OCI-LY7 (cell line): ENCODE measurements at regions not wholly inside any gene's neighbourhood (a gene's known extent, or its start where the extent isn't known, plus 50 kb on each side); places are given as distances from the start of the nearest gene placed in this dataset.

Experiments used
- BruUV-seq: library from RNA; stranded (reverse); fragments of 400-500 nt; replicated peaks from 2 replicates; lab custom pipeline; 2021; lab: Mats Ljungman, UMichigan
- CTCF ChIA-PET: fragments of 300-600 bp; sonication (Branson Sonifier 250); formaldehyde crosslinking; loops from one replicate; lab custom pipeline; 2022; ENCODE audit warnings: antibody characterized with exemption; ENCODE audit not compliant: unreplicated experiment; lab: Charles Lee
- POLR2A ChIA-PET: fragments of 300-600 bp; sonication (Branson Sonifier 250); formaldehyde crosslinking; loops from one replicate; lab custom pipeline; 2022; ENCODE audit warnings: antibody characterized with exemption; lab: Charles Lee
- DNase-seq: peaks from one replicate; pipeline ENCODE4 v3.0.0-alpha.2; 2015; ENCODE audit warnings: low spot score
- H2AFZ ChIP-seq: fragments of 200-600 bp; sonication (generic), shearing (Covaris generic); 2 replicates; pipeline ENCODE4 v1.6.1; 2014; ENCODE audit warnings: mild to moderate bottlenecking, antibody characterized with exemption, low read length, moderate library complexity
- H3K27ac ChIP-seq: fragments of 200-600 bp; sonication (generic); 2 replicates; pipeline ENCODE4 v1.5.1; 2014; ENCODE audit warnings: mixed run types, low read depth, mild to moderate bottlenecking, moderate library complexity, low read length, inconsistent platforms; ENCODE audit not compliant: poor library complexity, severe bottlenecking
- H3K36me3 ChIP-seq: fragments of 200-600 bp; sonication (generic); 2 replicates; pipeline ENCODE4 v1.6.1; 2014; ENCODE audit warnings: mild to moderate bottlenecking, antibody characterized with exemption, low read length, moderate library complexity, mixed read lengths; ENCODE audit not compliant: insufficient read depth
- H3K4me1 ChIP-seq: fragments of 200-600 bp; sonication (generic); 2 replicates; pipeline ENCODE4 v1.5.1; 2014; ENCODE audit warnings: mild to moderate bottlenecking, low read length; ENCODE audit not compliant: insufficient read depth, poor library complexity, severe bottlenecking
- H3K4me2 ChIP-seq: fragments of 200-600 bp; sonication (generic); 2 replicates; pipeline ENCODE4 v1.6.1; 2014; ENCODE audit warnings: mild to moderate bottlenecking, low read length
- H3K4me3 ChIP-seq: fragments of 200-600 bp; sonication (generic); 2 replicates; pipeline ENCODE4 v1.5.1; 2014; ENCODE audit warnings: mild to moderate bottlenecking, low read depth, low read length; ENCODE audit not compliant: poor library complexity, severe bottlenecking
- H3K79me2 ChIP-seq: fragments of 200-600 bp; sonication (generic); 2 replicates; pipeline ENCODE4 v1.6.1; 2016; ENCODE audit warnings: low read depth, mild to moderate bottlenecking, low read length, moderate library complexity, mixed read lengths; ENCODE audit not compliant: insufficient read depth
- H3K9me2 ChIP-seq: fragments of 200-600 bp; sonication (generic); 2 replicates; pipeline ENCODE4 v1.6.1; 2016; ENCODE audit warnings: mild to moderate bottlenecking, low read length, mixed read lengths; ENCODE audit not compliant: insufficient read depth
- H3K9me3 ChIP-seq: fragments of 200-600 bp; sonication (generic); 2 replicates; pipeline ENCODE4 v1.6.1; 2014; ENCODE audit warnings: mild to moderate bottlenecking, mixed run types, low read length, mixed read lengths
- H4K20me1 ChIP-seq: fragments of 200-600 bp; sonication (generic); 2 replicates; pipeline ENCODE4 v1.6.1; 2014; ENCODE audit warnings: mild to moderate bottlenecking, antibody characterized with exemption, low read length, moderate library complexity, mixed read lengths; ENCODE audit not compliant: insufficient read depth
- EZH2phosphoT487 ChIP-seq: fragments of 200-600 bp; sonication (generic); IDR thresholded peaks from 2 replicates; pipeline ENCODE4 v1.6.1; 2018; ENCODE audit warnings: low read depth, borderline replicate concordance, mild to moderate bottlenecking, mixed run types, antibody characterized with exemption, low read length, moderate library complexity, mixed read lengths
- intact Hi-C: fragments of 100-400 bp; cut with micrococcal nuclease; formaldehyde crosslinking; loops from one replicate; pipeline ENCODE4 v1.10.0; 2022; ENCODE audit not compliant: unreplicated experiment
- TF ChIP-seq, protein P1 (sequence below): fragments of 200-600 bp; sonication (generic); conservative IDR thresholded peaks from 2 replicates; pipeline ENCODE4 v1.5.1; 2014; ENCODE audit warnings: mild to moderate bottlenecking, antibody characterized with exemption, low read length, moderate library complexity, mixed read lengths

DNA sequence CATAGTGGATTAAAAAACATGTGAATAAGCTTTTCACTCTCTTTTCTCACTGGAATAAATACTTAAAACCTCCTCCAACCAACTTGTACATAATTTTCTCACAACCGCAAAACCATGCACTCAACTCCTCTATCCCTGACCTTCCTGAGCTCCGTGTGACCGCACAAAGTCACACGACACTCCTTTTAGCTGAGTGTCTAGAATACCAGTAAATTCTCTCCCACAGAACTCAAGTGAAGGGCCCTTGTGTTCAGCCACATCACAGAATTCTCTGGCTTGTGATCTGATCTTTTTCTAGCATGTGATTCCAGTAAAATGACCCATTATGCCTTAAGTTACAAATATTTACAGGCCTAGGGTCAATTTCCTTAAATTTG, 91.2 kb upstream of the ARL4C start:
- H3K9me3 ChIP-seq: no peaks in the 10 kb centered on the region
- no peak overlapping the region for H3K4me3 ChIP-seq
- no peaks in the 10 kb centered on the region for H3K9me2 ChIP-seq
- BruUV-seq: no TSS peak
- H3K79me2 ChIP-seq: no peaks in the 10 kb centered on the region
- ChIA-PET POLR2A (no interaction called here), CTCF (no interaction called here)
- no peak for TF ChIP-seq EZH2phosphoT487
- TF ChIP-seq, protein P1, sequence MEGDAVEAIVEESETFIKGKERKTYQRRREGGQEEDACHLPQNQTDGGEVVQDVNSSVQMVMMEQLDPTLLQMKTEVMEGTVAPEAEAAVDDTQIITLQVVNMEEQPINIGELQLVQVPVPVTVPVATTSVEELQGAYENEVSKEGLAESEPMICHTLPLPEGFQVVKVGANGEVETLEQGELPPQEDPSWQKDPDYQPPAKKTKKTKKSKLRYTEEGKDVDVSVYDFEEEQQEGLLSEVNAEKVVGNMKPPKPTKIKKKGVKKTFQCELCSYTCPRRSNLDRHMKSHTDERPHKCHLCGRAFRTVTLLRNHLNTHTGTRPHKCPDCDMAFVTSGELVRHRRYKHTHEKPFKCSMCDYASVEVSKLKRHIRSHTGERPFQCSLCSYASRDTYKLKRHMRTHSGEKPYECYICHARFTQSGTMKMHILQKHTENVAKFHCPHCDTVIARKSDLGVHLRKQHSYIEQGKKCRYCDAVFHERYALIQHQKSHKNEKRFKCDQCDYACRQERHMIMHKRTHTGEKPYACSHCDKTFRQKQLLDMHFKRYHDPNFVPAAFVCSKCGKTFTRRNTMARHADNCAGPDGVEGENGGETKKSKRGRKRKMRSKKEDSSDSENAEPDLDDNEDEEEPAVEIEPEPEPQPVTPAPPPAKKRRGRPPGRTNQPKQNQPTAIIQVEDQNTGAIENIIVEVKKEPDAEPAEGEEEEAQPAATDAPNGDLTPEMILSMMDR: no peak
- H4K20me1 ChIP-seq: no peaks in the 10 kb centered on the region
- H3K4me2 ChIP-seq: no peak overlapping the region
- no peak overlapping the region for H2AFZ ChIP-seq
- intact Hi-C loops: no loop called here
- no peak for DNase-seq
- no peaks in the 10 kb centered on the region for H3K36me3 ChIP-seq
- no peak overlapping the region for H3K27ac ChIP-seq
- no peaks in the 10 kb centered on the region for H3K4me1 ChIP-seq

DNA sequence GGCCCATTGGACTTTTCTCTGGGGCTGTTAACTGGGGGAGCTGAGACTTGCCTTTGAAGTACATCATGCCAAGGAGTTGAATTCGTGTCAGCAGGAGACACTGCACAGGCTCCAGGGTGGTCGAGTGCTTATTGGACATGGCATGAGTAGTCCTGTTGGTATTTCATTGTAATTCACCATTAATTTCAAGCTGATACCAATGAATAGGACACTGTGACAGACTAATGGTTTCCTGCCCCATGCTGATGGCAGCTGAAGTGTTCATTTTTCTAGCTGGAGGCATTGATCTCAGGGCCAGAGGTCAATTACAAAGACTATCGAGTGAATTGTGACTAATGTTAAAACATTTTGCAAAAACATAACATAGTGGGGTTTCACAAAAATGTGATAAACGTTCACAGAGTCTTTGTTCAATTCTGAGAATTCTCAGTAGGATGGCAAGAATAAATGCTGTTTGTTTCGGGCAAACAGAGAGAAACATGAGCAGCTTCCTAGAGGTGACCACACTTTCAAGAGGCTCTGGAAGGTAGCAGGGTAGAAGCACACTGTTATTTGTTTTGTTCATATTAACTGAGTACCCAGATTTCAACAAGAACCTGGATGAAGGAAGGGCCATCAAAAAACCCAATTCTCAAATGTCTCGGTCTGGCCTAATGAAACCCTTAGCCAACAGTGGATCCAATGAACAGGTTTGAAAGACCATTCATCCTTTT, 90.6 kb upstream of the ARL4C start:
- ChIA-PET CTCF (no interaction called here), POLR2A (interaction anchor here (0.6 kb wide), 1 partner anchor 1945 kb away, joined by 6 read pairs; no protein-coding TSS in a partner anchor)
- Histone ChIP-seq H3K4me3 (no peak overlapping the region), H3K9me2 (no peaks in the 10 kb centered on the region), H3K27ac (no peak overlapping the region), H3K9me3 (no peaks in the 10 kb centered on the region), H2AFZ (no peak overlapping the region), H3K36me3 (no peaks in the 10 kb centered on the region), H4K20me1 (no peaks in the 10 kb centered on the region), H3K4me2 (no peak overlapping the region), H3K4me1 (no peaks in the 10 kb centered on the region), H3K79me2 (no peaks in the 10 kb centered on the region)
- no TSS peak for BruUV-seq
- TF ChIP-seq, protein P1: no peak
- no peak for TF ChIP-seq EZH2phosphoT487
- DNase-seq: no peak
- intact Hi-C loops: no loop called here

DNA sequence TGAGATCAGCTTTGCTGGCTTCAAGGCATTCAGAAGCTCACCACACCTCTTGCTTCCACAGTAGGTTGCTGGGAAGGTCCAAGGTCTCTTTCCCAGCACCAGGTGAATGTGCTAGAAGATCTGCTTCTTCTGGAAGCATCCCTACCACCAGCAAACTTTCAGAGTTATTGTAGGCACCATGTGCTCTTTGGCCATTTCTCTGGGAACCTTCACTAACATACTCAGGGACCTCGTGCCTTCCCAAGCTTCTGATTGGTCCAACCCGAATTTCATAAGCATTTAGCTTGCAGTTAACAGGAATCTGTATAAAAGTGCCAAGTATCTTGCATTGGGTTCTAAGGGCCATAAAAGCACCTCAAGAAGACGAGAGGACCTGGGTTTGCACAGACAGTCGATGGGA, 86.5 kb upstream of the ARL4C start:
- H3K36me3 ChIP-seq: no peaks in the 10 kb centered on the region
- no peaks in the 10 kb centered on the region for H3K9me2 ChIP-seq
- no peak overlapping the region for H2AFZ ChIP-seq
- no peaks in the 10 kb centered on the region for H3K4me1 ChIP-seq
- H3K79me2 ChIP-seq: no peaks in the 10 kb centered on the region
- no peak overlapping the region for H3K27ac ChIP-seq
- TF ChIP-seq, protein P1: no peak
- no peak for TF ChIP-seq EZH2phosphoT487
- no TSS peak for BruUV-seq
- ChIA-PET CTCF (no interaction called here), POLR2A (interaction anchor here (1.4 kb wide), 1 partner anchor 10 kb away, joined by 6 read pairs; no protein-coding TSS in a partner anchor)
- H3K9me3 ChIP-seq: no peaks in the 10 kb centered on the region
- no peak overlapping the region for H3K4me2 ChIP-seq
- intact Hi-C loops: no loop called here
- H3K4me3 ChIP-seq: no peak overlapping the region
- DNase-seq: no peak
- no peaks in the 10 kb centered on the region for H4K20me1 ChIP-seq
